ENCODE measurements at regions not wholly inside any gene's neighbourhood (a gene's known extent, or its start where the extent isn't known, plus 50 kb on each side); places are given as distances from the start of the nearest gene placed in this dataset.

- no peak for DNase-seq
Observed at GRCh38 chr18:65544701-65545100, 206.1 kb upstream of the CDH7 start.

DNA sequence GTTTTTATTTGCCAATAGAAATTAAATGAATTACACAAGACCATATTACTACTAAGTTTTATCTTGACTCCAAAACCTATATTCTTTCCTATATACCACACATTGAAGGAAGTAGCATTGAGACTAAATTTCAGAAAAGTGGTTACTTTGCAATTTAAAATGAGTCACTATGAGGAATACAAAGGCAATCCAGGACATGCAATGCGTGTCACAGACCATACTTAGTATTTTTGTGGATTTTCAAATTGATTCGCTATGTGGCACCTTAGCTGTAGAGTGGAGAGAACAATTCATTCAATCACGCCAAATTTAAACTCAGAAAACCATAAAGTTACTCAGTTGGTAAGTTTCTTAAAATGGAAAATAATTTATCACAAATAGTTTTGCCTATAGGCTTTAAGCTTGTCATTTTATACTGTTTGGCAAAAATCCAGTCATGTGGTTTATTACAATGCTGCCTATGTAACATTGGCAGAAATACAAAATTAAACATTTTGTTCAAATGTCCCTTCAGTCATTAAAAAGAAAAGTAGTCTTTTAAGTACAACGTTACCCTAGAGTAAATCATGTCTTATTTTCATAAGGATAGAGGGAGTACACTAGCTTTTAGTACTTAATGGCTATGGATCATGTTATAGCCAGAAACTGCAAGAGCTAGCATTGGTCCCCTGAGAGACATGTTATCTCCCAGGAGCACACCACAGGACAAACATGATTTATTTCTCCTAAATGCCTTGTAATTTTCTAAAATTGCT, 222.8 kb upstream of the CDH7 start:
- no peak for DNase-seq

- DNase-seq, result no peak
Observed at GRCh38 chr18:65526099-65526498, 224.7 kb upstream of the CDH7 start.

GRCh38 chr18:65523461-65523860, 227.4 kb upstream of the CDH7 start:
- DNase-seq, result no peak

DNA sequence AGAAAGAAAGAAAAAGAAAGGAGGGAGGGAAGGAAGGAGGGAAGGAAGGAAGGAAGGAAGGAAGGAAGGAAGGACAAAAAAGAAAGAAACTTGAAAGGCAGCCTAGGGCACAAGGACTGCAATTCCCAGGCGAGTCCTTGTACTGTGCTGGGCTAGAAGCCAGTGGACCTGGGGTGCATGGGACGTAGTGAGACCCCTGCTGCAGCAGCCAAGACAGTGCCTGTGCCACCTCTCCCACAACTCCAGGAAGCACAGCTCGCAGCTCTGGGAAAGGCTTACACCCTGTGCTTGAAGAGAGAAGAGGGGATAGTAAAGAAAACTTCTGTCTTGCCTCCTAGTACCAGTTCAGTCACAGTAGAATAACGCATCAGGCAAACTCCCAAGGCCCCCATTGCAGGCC, 227.9 kb upstream of the CDH7 start:
- DNase-seq, result no peak

GRCh38 chr18:65516209-65516608, 234.6 kb upstream of the CDH7 start:
- no peak for DNase-seq

DNA sequence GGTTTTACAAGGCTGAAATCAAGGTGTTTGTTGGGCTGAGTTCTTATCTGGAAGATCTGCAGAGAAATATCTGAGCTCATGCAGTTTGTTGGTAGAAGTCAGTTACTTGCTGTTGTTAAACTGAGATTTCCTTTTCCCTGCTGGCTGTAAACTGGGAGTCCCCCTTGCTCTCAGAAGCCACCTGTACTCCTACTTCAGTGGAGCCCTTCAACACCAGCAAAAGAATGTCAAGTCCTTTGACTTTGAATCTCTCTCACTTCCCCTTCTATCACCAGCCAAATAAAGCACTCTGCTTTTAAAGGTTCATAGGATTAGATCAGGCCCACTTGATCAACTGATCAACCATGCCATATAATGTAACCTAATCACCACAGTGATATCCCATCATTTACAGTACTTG, 252.2 kb upstream of the CDH7 start:
- no peak for DNase-seq

DNA sequence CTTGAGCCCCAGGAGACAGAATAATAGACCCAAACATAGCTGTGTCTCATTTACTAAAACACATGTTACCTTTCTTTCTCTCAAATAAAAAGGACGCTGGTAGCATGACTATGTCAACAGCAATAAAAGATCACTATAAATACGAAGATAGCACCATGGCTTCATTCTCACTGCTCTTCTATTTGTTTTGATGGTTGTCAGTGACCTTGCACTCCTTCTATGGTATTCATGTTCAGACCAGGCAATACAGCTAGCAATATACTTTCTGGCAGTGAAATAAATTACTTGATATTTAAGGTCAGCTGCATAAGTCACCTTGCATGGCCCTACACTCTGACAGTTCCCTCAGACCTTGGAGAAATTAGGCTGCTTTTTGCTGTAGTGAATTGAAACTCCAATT, 263.2 kb upstream of the CDH7 start:
- no peak for DNase-seq

DNA sequence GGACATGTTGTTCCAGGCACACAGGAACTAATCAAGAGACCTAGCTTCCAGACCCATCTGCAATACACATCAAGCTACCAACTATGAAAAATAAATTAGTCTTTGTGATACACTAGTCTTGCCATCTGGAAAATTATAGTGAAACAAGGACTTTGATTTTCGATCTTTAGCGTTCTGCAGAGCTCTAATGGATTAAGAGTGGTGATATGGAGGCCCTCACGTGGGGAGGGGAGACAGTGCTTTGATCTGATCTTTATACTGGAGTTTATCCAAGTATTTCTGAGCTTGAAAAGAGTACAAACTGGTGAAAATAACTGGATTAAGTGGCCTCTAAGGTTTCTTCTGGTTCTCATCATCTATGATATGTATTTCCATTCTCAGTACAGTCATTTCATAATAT, 273.4 kb upstream of the CDH7 start:
- no peak for DNase-seq

GRCh38 chr18:65468881-65469280, 281.9 kb upstream of the CDH7 start:
- DNase-seq, result no peak

DNA sequence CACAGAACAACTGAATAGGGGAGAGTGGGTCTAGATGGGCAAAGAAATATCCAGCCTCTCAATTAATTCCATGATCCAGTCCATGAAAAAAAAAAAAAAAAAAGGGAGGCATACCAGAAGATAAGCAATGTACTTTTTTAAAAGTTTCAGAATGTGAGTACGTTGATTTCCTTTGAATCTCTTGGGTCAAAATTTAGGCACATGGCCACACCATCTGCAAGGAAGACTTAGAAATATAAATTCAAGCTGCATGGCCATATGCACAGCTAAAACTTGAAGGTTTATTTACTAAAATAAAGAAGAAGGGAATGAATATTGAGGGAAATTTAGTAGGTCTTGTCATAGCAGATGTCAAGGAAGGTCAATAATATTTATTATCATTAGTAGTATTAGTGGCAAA, 286.5 kb upstream of the CDH7 start:
- DNase-seq, result no peak

GRCh38 chr18:65459741-65460140, 291.1 kb upstream of the CDH7 start:
- DNase-seq, result no peak

DNA sequence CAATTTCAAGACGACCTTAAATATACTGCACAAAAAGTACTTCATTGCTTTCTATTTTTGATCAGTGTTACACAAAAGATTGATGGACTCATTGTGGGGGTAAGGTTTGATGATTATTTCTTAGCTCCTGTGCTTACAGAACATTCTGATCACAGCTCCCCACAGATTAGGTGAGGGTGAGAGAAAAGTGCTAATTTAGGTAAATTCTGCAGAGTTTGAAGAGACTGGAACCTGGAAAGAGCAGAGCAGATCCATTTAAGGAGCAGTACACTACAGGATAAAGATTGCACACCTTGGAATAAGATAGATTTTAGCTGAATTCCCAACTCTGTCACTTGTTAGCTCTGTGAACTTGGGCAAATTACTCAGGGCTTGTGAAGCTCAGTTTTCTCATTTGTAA, 291.9 kb upstream of the CDH7 start:
- no peak for DNase-seq

- DNase-seq, result no peak
Observed at GRCh38 chr18:65439188-65439587, 311.6 kb upstream of the CDH7 start.

GRCh38 chr18:65436430-65436829, 314.4 kb upstream of the CDH7 start:
- DNase-seq, result no peak

GRCh38 chr18:65435534-65435933, 315.3 kb upstream of the CDH7 start:
- DNase-seq, result no peak

- DNase-seq, result no peak
Observed at GRCh38 chr18:65429601-65430000, 321.2 kb upstream of the CDH7 start.

DNA sequence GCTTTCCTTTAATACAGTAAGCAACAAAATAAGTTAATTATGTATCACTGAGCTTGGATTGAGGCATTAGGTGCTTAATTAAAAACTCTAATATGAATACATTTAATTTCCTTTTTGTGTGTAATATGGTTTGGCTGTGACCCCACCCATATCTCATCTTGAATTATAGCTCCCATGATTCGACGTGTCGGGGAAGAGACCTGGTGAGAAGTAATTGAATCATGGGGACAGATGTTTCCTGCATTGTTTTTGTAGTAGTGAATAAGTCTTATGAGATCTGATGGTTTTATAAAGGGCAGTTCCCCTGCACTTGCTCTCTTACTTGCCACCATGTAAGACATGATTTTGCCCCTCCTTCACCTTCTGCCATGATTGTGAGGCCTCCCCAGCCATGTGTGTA, 325.4 kb upstream of the CDH7 start:
- no peak for DNase-seq

DNA sequence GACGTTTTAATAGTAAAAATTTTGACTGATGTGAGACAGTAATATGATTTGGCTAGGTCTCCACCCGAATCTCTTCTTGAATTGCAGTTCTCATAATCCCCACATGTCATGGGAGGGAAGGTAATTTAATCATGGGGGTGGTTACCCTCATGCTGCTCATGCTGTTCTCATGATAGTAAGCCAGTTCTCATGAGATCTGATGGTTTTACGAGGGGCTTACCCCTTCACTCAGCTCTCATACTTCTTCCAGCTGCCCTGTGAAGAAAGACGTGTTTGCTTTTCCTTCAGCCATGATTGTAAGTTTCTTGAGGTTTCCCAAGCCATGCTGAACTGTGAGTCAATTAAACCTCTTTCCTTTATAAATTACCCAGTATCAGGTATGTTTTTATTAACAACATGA, 327.0 kb upstream of the CDH7 start:
- DNase-seq, result no peak

GRCh38 chr18:65422544-65423136, 328.2 kb upstream of the CDH7 start:
- no peak for DNase-seq

DNA sequence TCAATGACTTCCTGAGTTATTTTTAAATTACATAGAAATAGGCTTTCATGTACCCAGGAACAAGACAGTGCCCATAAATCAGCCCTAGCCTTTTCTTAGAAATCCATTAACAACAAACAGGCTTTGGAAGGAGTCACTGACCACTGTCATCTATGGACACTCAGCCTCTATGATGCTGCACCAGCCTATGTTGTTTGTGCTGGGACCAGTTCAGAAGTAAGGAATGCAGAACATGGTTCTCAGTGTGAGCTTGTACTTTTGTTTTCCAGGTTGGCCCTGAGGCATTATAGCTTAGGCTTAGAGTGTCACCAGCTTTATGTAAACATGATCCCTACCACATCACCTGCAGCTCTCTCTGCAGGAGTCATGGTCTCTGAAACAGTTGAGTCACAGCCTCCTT, 335.7 kb upstream of the CDH7 start:
- no peak for DNase-seq

GRCh38 chr18:65414501-65414900, 336.3 kb upstream of the CDH7 start:
- no peak for DNase-seq

- DNase-seq, result no peak
Observed at GRCh38 chr18:65411061-65411460, 339.8 kb upstream of the CDH7 start.

GRCh38 chr18:65409261-65409660, 341.6 kb upstream of the CDH7 start:
- DNase-seq, result no peak

- DNase-seq, result no peak
Observed at GRCh38 chr18:65403534-65403933, 347.3 kb upstream of the CDH7 start.

All from right forelimb (tissue), 1 donor.